NCI-H2081 (cell line): ENCODE measurements at regions not wholly inside any gene's neighbourhood (a gene's known extent, or its start where the extent isn't known, plus 50 kb on each side); places are given as distances from the start of the nearest gene placed in this dataset.
A peak's percentile ranks its signal among the peaks of the same experiment; 100 is the strongest.
"Not testable (repeated sequence)": the region's sequence is repeated elsewhere in the genome, so short reads cannot be mapped to it uniquely, and the experiment has no call there.

Source experiments
- DNase-seq, 2 experiments: peaks; one replicate each; lab custom pipeline; 2025; lab: John Stamatoyannopoulos, UW

- DNase-seq, result no peak
These were observed 219.4 kb downstream of the NKX6-1 start for GRCh38 chr4:84279678-84280077.

- DNase-seq, result no peak
These were observed 221.2 kb downstream of the NKX6-1 start for GRCh38 chr4:84277923-84278322.

- DNase-seq, result no peak
These were observed 222.3 kb downstream of the NKX6-1 start for GRCh38 chr4:84276752-84277151.

GRCh38 chr4:84269536-84270044 lies 229.5 kb downstream of the NKX6-1 start:
- no peak for DNase-seq

- no peak for DNase-seq
These were observed 234.4 kb downstream of the NKX6-1 start for GRCh38 chr4:84264652-84265051.

GRCh38 chr4:84263415-84263814 lies 235.7 kb downstream of the NKX6-1 start:
- no peak for DNase-seq

- no peak for DNase-seq
These were observed 238.6 kb downstream of the NKX6-1 start for GRCh38 chr4:84260495-84260894.

- DNase-seq, result peak; percentile 20 to 24
These were observed 239.9 kb downstream of the NKX6-1 start for GRCh38 chr4:84258905-84259830.

GRCh38 chr4:84254537-84254936 lies 244.6 kb downstream of the NKX6-1 start:
- DNase-seq, result no peak

- DNase-seq, result no peak
These were observed 249.6 kb downstream of the NKX6-1 start for GRCh38 chr4:84249521-84249920.

- not testable (repeated sequence) for DNase-seq
These were observed 254.1 kb downstream of the NKX6-1 start for GRCh38 chr4:84245042-84245441.

GRCh38 chr4:84244346-84244801 lies 254.7 kb downstream of the NKX6-1 start:
- not testable (repeated sequence) for DNase-seq

- no peak for DNase-seq
These were observed 255.4 kb downstream of the NKX6-1 start for GRCh38 chr4:84243685-84244084.

GRCh38 chr4:84239278-84239845 lies 259.7 kb downstream of the NKX6-1 start:
- DNase-seq, result no peak

- DNase-seq, result no peak
These were observed 260.6 kb downstream of the NKX6-1 start for GRCh38 chr4:84238247-84239090.

- no peak for DNase-seq
These were observed 262.1 kb downstream of the NKX6-1 start for GRCh38 chr4:84237008-84237407.

GRCh38 chr4:84235126-84235944 lies 263.8 kb downstream of the NKX6-1 start:
- no peak for DNase-seq

- DNase-seq, result no peak
These were observed 266.6 kb downstream of the NKX6-1 start for GRCh38 chr4:84232309-84233095.

- no peak for DNase-seq
These were observed 267.5 kb downstream of the NKX6-1 start for GRCh38 chr4:84231539-84232055.

GRCh38 chr4:84224522-84224921 lies 274.6 kb downstream of the NKX6-1 start:
- peak in 1 of 2 experiments; percentile 1 for DNase-seq
